Naive thymus-derived CD8-positive, alpha-beta T cell (primary cell): ENCODE measurements at regions not wholly inside any gene's neighbourhood (a gene's known extent, or its start where the extent isn't known, plus 50 kb on each side); places are given as distances from the start of the nearest gene placed in this dataset.
"Not testable (repeated sequence)": the region's sequence is repeated elsewhere in the genome, so short reads cannot be mapped to it uniquely, and the experiment has no call there.

ENCODE experiments used
- ATAC-seq, 2 donors: fragments of 150-1000 bp; cut with Tn5 transposase in 1 of 2; sonication (Bioruptor Pico), chemical (Tn5 transposase) in 1 of 2; 1 replicate in 1 of 2; 2 replicates in 1 of 2; pipeline ENCODE4 v1.10.0; 2021; ENCODE audit warnings: mild to moderate bottlenecking in 2 of 2, moderate library complexity in 2 of 2
- POLR2A ChIA-PET: fragments of 350-600 bp; sonication (Branson Sonifier 250); formaldehyde crosslinking; loops from one replicate; lab custom pipeline; 2021; ENCODE audit warnings: antibody characterized with exemption; lab: Charles Lee
- DNase-seq, 10 donors: peaks; one replicate each; pipeline versions ENCODE4 v3.0.0 to v3.0.0-alpha.2; 2020 to 2022
- H3K27ac Mint-ChIP-seq, 10 donors: one replicate each; pipeline ENCODE4 v1.8.0; 2020 to 2022; ENCODE audit warnings: mild to moderate bottlenecking in 10 of 10, mixed read lengths in 10 of 10, moderate library complexity in 4 of 10, inconsistent platforms in 1 of 10
- H3K27me3 Mint-ChIP-seq, 5 donors: one replicate each; pipeline ENCODE4 v1.8.0; 2021 to 2022; ENCODE audit warnings: mixed read lengths in 5 of 5
- H3K36me3 Mint-ChIP-seq, 3 donors: one replicate each; pipeline ENCODE4 v1.8.0; 2020 to 2022; ENCODE audit warnings: mixed read lengths in 3 of 3, mild to moderate bottlenecking in 2 of 3, inconsistent platforms in 1 of 3
- H3K4me1 Mint-ChIP-seq, 4 donors: one replicate each; pipeline ENCODE4 v1.8.0; 2021 to 2022; ENCODE audit warnings: mixed read lengths in 4 of 4
- H3K4me3 Mint-ChIP-seq, 10 donors: one replicate each; pipeline ENCODE4 v1.8.0; 2020 to 2022; ENCODE audit warnings: mild to moderate bottlenecking in 10 of 10, mixed read lengths in 10 of 10, moderate library complexity in 6 of 10, inconsistent platforms in 1 of 10
- H3K9me3 Mint-ChIP-seq, 9 donors: one replicate each; pipeline ENCODE4 v1.8.0; 2020 to 2022; ENCODE audit warnings: mixed read lengths in 9 of 9, mild to moderate bottlenecking in 3 of 9, inconsistent platforms in 1 of 9, moderate library complexity in 1 of 9

DNA sequence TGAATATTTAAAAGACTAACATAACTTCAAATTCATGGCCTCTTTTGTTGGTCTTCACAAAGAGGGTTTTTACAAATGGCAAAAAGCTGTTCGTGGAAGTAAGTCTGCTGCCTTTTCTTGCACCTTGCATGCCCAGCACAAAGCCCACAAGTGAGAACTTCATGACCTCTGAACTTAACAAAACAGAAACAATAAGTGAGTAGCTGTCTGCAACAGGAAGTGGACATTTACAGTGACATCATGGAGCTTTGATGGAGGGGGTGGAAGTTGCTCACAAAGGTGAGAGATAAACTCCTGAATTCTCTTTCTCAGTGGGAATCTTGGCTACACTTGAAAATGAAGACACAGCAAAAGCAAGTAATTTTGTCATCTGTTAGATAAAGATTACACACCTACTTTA is 303.3 kb upstream of the DEPDC1 start:
- Mint-ChIP-seq H3K9me3 (peaks cover 0 to 13% (median 4%) of the 10 kb centered on the region in 9 donors), H3K4me3 (no peak overlapping the region), H3K27ac (no peak overlapping the region), H3K4me1 (no peaks in the 10 kb centered on the region), H3K27me3 (no peaks in the 10 kb centered on the region), H3K36me3 (no peaks in the 10 kb centered on the region)
- DNase-seq (no peak), ATAC-seq (no peak)
- POLR2A ChIA-PET = no interaction called here

DNA sequence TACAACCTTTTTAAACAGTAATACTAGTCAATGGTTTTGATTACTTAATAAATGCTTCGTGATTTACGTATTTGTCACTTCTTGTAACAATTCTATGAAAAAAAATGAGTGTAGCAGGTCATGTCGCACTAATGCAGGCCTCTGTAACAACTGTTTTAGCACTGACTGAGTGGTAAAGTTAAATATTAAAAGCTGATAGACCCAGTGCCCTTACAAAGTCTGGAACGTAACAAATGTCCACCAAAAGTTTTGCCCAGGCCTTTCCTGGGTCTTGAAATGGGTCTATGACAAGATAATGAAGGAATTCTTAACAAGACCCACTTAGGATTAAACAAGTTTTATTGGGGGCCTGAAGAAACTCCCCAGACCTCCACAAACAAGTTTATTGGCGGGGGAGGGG is 304.6 kb upstream of the DEPDC1 start:
- ATAC-seq (no peak), DNase-seq (no peak)
- POLR2A ChIA-PET = no interaction called here
- Mint-ChIP-seq H3K27ac (no peak overlapping the region), H3K9me3 (peaks cover 0 to 13% (median 4%) of the 10 kb centered on the region in 9 donors), H3K36me3 (no peaks in the 10 kb centered on the region), H3K27me3 (no peaks in the 10 kb centered on the region), H3K4me3 (no peak overlapping the region), H3K4me1 (no peaks in the 10 kb centered on the region)

DNA sequence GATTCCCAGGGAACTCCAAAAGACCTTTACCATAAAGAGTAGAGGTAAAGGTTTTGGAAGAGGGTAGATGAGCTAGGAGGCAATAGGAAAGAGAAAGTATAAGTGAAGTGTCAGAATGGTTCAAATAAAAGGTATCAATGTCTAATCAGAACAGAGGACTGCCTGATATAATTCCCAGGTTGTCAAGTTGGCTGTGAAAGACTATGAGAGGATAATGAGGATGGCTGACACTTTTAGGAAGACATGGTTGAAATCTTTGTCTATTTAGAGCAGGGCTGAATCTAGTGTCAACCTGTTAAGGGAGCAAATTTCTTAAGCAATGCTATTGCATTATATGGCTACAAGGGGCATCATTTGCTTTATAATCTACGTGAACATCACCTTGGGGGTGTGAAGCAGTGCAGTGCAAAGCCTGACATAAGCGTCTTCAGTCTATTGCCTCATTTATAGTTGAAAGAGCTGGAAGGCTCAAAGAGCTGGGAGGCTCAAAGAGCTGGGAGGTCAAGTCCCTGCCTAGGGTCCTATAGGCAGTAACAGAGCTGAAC is 308.3 kb upstream of the DEPDC1 start:
- no peak overlapping the region for H3K27ac Mint-ChIP-seq
- H3K27me3 Mint-ChIP-seq = no peaks in the 10 kb centered on the region
- POLR2A ChIA-PET = no interaction called here
- H3K4me3 Mint-ChIP-seq = no peak overlapping the region
- no peaks in the 10 kb centered on the region for H3K4me1 Mint-ChIP-seq
- no peak for ATAC-seq
- peaks cover 0 to 9% (median 0%) of the 10 kb centered on the region in 9 donors for H3K9me3 Mint-ChIP-seq
- H3K36me3 Mint-ChIP-seq = no peaks in the 10 kb centered on the region
- no peak for DNase-seq

DNA sequence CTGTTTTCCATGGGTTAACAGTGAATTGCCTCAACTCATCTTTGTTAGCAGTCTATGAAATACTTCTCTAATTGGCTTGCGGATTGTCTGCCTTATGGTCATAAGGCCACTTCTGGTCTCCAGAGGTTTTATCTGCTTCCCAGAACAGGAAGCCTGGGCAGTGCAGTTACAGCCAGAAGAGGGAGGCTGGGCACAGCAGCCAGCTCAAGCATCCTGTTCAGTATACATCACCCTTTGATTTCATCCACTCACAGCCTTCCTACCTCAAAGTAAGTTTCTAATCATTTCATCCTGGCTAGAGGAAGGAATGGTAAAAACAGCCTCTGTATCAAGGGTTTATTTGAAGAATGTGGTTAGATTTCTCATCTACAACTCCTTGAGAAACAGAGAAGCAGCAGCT is 311.5 kb upstream of the DEPDC1 start:
- Mint-ChIP-seq H3K4me1 (no peaks in the 10 kb centered on the region), H3K27ac (no peak overlapping the region), H3K9me3 (peaks cover 0 to 6% (median 2%) of the 10 kb centered on the region in 9 donors), H3K4me3 (no peak overlapping the region), H3K27me3 (no peaks in the 10 kb centered on the region), H3K36me3 (no peaks in the 10 kb centered on the region)
- DNase-seq = no peak
- POLR2A ChIA-PET = no interaction called here
- no peak for ATAC-seq

DNA sequence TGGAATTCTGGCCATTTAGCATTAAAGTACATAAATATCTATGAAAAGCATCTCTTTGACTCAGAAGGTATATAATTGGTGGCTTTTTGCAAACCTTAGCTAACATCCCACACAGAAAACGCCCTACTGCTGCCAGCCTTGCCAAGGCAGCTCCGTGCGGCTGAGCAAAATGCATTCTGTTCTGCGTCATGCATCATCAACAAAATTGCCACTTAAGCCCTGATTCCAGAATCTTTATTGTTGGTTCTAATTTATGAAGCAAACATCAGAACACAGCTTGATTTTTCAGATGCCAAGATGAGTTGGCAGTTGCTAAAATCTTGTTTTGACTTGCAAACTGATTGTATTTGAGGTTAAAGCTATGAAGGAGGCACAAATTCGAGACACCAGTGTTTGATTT is 314.9 kb upstream of the DEPDC1 start:
- no peak overlapping the region for H3K4me3 Mint-ChIP-seq
- POLR2A ChIA-PET = no interaction called here

DNA sequence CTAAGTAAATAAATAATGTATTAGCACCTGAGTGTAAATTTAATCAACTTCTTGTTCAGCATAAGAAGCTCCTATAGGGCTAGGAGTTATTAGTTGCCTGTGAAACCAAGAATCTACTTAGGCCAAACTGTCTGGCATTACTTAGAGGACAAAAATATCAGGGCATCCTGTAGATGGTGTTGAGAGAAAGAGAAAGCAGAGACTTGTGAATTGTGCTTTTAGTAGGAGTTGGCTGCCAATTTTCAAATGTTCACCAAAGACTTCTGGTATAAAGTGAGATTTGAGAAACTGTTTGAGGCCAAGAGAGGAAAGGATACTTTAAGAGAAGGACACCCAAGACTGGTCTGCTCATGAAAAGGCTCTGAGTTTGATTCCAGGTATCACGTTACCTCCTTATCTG is 315.5 kb upstream of the DEPDC1 start:
- no peak for DNase-seq
- H3K4me1 Mint-ChIP-seq = no peaks in the 10 kb centered on the region
- POLR2A ChIA-PET = no interaction called here
- no peak overlapping the region for H3K27ac Mint-ChIP-seq
- peaks cover 0 to 15% (median 0%) of the 10 kb centered on the region in 9 donors for H3K9me3 Mint-ChIP-seq
- no peak overlapping the region for H3K4me3 Mint-ChIP-seq
- no peak for ATAC-seq
- no peaks in the 10 kb centered on the region for H3K27me3 Mint-ChIP-seq
- H3K36me3 Mint-ChIP-seq = no peaks in the 10 kb centered on the region

More for the DNA sequence above, 314.9 kb upstream of the DEPDC1 start:
- Mint-ChIP-seq H3K9me3 (peaks cover 0 to 14% (median 0%) of the 10 kb centered on the region in 9 donors), H3K36me3 (no peaks in the 10 kb centered on the region), H3K27me3 (no peaks in the 10 kb centered on the region), H3K4me1 (no peaks in the 10 kb centered on the region), H3K27ac (no peak overlapping the region)
- ATAC-seq (no peak), DNase-seq (no peak)

DNA sequence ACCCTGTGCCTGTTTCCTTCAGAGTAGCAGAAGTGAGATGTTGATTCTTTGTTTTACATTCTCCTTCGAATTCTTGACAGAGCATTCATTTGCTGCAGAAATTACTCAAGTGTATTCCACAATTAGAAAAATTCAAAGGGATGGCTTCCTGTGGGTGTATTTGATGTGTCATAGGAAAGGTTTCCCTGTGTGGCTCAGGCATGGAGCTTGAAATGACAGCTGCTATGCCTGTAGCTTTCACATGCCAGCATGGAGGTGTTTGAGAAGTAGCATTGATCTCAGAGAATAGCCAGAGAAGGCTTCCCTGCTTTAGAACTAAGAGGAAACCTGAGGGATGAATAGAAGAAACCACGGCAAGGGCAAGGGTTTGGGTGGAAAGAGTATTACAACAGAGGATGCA is 317.2 kb upstream of the DEPDC1 start:
- ATAC-seq (no peak), DNase-seq (no peak)
- Mint-ChIP-seq H3K36me3 (no peaks in the 10 kb centered on the region), H3K27ac (peak overlapping the region in 1 of 10 donors; percentile 13), H3K9me3 (peaks cover 0 to 15% (median 2%) of the 10 kb centered on the region in 9 donors), H3K4me1 (no peaks in the 10 kb centered on the region), H3K4me3 (no peak overlapping the region), H3K27me3 (no peaks in the 10 kb centered on the region)
- POLR2A ChIA-PET = no interaction called here

DNA sequence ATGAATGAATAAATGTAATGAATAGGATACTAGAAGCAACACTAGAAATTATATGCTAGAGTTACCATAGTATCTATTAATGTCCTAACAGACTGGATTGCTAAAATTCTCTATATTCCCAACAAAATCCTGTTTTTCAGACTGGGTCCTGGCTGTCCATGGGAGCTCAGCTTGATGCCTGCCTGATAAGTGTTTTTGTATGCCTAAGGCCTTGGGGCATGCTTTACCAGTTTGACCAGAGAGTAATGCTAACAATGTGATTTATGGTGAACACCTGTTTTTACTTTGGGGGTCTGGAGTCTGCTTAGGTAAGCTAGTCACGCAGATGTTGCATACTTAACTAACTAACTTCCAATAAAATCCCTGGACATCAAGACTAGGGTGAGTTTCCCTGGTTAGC is 318.8 kb upstream of the DEPDC1 start:
- H3K27me3 Mint-ChIP-seq = no peaks in the 10 kb centered on the region
- POLR2A ChIA-PET = no interaction called here
- H3K9me3 Mint-ChIP-seq = peaks cover 0 to 15% (median 2%) of the 10 kb centered on the region in 9 donors
- H3K36me3 Mint-ChIP-seq = no peaks in the 10 kb centered on the region
- H3K27ac Mint-ChIP-seq = no peak overlapping the region
- ATAC-seq (no peak), DNase-seq (no peak)
- no peak overlapping the region for H3K4me3 Mint-ChIP-seq
- no peaks in the 10 kb centered on the region for H3K4me1 Mint-ChIP-seq

DNA sequence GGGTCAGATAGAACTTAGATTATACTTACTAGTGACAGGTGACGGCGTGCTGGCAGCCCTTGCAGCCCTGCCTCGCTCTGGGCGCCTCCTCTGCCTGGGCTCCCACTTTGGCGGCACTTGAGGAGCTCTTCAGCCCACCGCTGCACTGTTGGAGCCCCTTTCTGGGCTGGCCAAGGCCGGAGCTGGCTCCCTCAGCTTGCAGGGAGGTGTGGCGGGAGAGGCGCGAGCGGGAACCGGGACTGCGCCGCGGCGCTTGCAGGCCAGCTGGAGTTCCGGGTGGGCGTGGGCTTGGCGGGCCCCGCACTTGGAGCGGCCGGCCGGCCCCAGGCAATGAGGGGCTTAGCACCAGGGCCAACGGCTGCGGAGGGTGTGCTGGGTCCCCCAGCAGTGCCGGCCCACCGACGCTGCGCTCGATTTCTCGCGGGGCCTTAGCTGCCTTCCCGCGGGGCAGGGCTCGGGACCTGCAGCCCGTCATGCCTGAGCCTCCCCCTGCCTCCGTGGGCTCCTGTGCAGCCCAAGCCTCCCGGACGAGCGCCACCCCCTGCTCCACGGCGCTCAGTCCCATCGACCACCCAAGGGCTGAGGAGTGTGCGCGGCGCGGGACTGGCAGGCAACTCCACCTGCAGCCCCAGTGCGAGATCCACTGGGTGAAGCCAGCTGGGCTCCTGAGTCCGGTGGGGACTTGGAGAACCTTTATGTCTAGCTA is 320.8 kb upstream of the DEPDC1 start:
- H3K4me1 Mint-ChIP-seq, ATAC-seq, H3K27me3 Mint-ChIP-seq, DNase-seq, H3K4me3 Mint-ChIP-seq, POLR2A ChIA-PET, H3K27ac Mint-ChIP-seq, H3K36me3 Mint-ChIP-seq: not testable (repeated sequence)
- peaks cover 0 to 15% (median 2%) of the 10 kb centered on the region in 9 donors for H3K9me3 Mint-ChIP-seq

DNA sequence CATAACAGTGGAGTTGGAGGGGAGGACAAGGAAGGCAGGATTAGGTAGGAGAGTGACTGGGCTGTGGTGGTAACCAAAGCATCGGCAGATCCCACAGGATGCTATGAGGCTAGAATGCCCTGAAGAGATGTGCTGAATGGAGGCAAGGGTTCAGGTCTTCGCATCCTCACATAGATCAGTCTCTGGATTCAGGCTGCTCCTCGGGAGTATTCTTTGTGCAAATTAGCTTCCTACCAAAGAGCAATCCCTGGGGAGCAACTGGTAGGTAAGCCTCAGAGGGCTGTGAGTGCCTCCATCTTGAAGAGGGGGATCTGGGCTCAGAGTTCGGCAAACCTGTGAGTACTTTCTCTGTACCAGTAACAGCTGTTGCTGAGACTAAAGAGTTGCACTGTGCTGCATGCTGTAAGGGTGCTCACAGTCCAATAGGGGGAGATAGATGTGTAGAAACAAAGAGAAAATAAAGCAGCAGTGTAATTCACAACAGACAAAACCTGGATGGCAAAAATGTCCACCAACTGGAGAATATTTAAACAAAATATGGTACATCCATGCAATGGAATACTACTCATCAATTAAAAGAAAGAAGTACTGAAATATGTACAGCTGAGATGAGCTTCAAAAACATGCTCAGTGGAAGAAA is 322.4 kb upstream of the DEPDC1 start:
- DNase-seq (no peak), ATAC-seq (no peak)
- Mint-ChIP-seq H3K9me3 (peaks cover 0 to 9% (median 2%) of the 10 kb centered on the region in 9 donors), H3K4me1 (no peaks in the 10 kb centered on the region), H3K4me3 (no peak overlapping the region), H3K27ac (no peak overlapping the region), H3K27me3 (no peaks in the 10 kb centered on the region), H3K36me3 (no peaks in the 10 kb centered on the region)
- POLR2A ChIA-PET = no interaction called here

DNA sequence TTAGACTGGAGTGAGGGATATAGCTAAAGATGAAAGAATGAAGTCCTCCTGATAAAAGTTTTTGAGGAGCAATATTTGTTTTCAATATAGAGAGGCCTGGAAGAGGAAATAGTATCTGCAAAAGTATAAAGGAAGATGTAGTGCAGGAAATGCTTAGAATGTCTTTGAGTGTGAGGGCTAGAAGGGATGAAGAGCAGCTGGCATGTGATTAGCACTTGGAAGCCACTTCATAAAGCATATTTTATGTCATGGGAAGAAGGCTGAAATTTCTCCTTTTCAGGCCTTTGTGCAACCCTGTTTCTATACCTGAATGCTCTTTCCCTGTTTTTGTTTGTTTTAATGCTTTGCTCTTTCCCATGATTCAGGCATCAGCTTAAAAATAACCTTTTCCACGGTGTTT is 323.3 kb upstream of the DEPDC1 start:
- Mint-ChIP-seq H3K4me3 (no peak overlapping the region), H3K9me3 (peaks cover 0 to 6% (median 2%) of the 10 kb centered on the region in 9 donors), H3K27ac (no peak overlapping the region), H3K4me1 (no peaks in the 10 kb centered on the region), H3K36me3 (no peaks in the 10 kb centered on the region), H3K27me3 (no peaks in the 10 kb centered on the region)
- ATAC-seq = no peak
- DNase-seq = no peak
- POLR2A ChIA-PET = no interaction called here

DNA sequence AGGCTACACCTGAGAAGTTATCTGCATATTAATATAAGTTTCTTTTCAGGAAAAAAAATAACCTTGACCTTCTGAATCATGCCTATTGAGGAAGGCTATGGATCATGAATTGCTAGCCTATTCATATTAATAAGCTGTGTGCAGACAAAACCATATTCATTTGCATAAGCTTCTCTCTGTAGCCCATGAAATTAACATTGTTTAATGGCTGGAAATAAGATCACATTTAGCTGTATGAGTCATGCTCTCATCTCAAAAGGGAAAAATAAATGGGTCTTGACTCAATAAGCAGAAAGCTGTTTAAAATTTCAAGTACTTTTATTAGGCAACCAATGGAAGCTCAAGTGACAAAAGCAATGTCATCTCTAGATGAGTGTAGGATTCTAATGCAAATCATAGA is 330.0 kb upstream of the DEPDC1 start:
- Mint-ChIP-seq H3K27ac (no peak overlapping the region), H3K4me3 (no peak overlapping the region), H3K27me3 (peaks cover 0 to 2% (median 0%) of the 10 kb centered on the region in 5 donors), H3K9me3 (peaks cover 9 to 31% (median 16%) of the 10 kb centered on the region in 9 donors), H3K4me1 (no peaks in the 10 kb centered on the region), H3K36me3 (peaks cover 0 to 14% (median 0%) of the 10 kb centered on the region in 3 donors)
- POLR2A ChIA-PET = no interaction called here
- ATAC-seq (no peak), DNase-seq (no peak)

DNA sequence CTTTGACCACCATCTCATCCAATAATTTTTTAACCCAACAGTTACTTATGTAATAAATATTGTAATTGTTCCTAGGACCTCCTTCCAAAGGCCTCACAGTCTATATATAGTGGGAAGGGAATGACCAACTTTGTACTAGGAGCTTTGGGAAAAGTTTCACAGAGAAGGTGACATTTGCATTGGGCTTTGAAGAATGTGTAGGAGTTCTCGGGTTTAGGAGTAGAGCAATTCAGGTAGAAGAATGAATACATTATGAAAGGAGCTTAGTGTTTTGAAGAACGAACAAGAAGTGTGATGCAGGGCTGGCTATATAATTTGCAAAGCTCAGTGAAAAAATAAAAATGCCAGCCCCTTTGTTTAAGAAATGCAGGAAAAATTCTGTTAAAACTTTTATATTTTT is 330.4 kb upstream of the DEPDC1 start:
- Mint-ChIP-seq H3K4me1 (no peaks in the 10 kb centered on the region), H3K27me3 (peaks cover 0 to 2% (median 0%) of the 10 kb centered on the region in 5 donors), H3K4me3 (no peak overlapping the region), H3K9me3 (peaks cover 9 to 31% (median 17%) of the 10 kb centered on the region in 9 donors), H3K27ac (no peak overlapping the region), H3K36me3 (peaks cover 0 to 14% (median 0%) of the 10 kb centered on the region in 3 donors)
- POLR2A ChIA-PET = no interaction called here
- DNase-seq = no peak
- ATAC-seq = no peak
